SK-N-SH (cell line): ENCODE measurements at regions not wholly inside any gene's neighbourhood (a gene's known extent, or its start where the extent isn't known, plus 50 kb on each side); places are given as distances from the start of the nearest gene placed in this dataset.

Experiments used
- CTCF ChIA-PET: fragments of 300-600, 350-600 bp; formaldehyde crosslinking; extraction: SDS; loops from one replicate; lab custom pipeline; 2021; lab: Yijun Ruan, JAX
- POLR2A ChIA-PET: fragments of 350-600 bp; sonication (Branson Sonifier 250); formaldehyde crosslinking; extraction: SDS; loops from one replicate; lab custom pipeline; 2020; ENCODE audit warnings: antibody characterized with exemption, inconsistent platforms; lab: Yijun Ruan, JAX
- DNase-seq: peaks from one replicate; pipeline ENCODE4 v3.0.0; 2012
- H2AFZ ChIP-seq: fragments of 200-600 bp; sonication (generic); 2 replicates; pipeline ENCODE4 v1.8.1; 2016; ENCODE audit warnings: antibody characterized with exemption, mild to moderate bottlenecking, low read depth
- H3F3A ChIP-seq: fragments of 200-600 bp; sonication (generic); replicated peaks from 2 replicates; pipeline ENCODE3; 2016; ENCODE audit warnings: antibody characterized with exemption, mild to moderate bottlenecking; ENCODE audit not compliant: insufficient read depth
- H3K27ac ChIP-seq, 2 experiments: fragments of 200-500 bp in 1 of 2; fragments of 200-600 bp in 1 of 2; sonication (Bioruptor generic) in 1 of 2; sonication (generic), shearing (Covaris generic) in 1 of 2; 2 replicates each; pipeline versions ENCODE4 v1.5.1 to v1.6.1; 2014 to 2016; ENCODE audit warnings: low read depth in 2 of 2, inconsistent platforms in 1 of 2, low read length in 1 of 2, mild to moderate bottlenecking in 1 of 2, mixed read lengths in 1 of 2
- H3K27me3 ChIP-seq: fragments of 200-600 bp; sonication (generic), shearing (Covaris generic); 2 replicates; pipeline ENCODE4 v1.6.1; 2016; ENCODE audit warnings: mixed run types; ENCODE audit not compliant: insufficient read depth
- H3K36me3 ChIP-seq, 2 experiments: fragments of 200-500 bp in 1 of 2; fragments of 200-600 bp in 1 of 2; sonication (Bioruptor generic) in 1 of 2; sonication (generic) in 1 of 2; replicated peaks in 1 of 2; 2 replicates each; pipeline versions ENCODE3 to v1.5.1; 2014 to 2016; ENCODE audit warnings: low read length in 1 of 2, mild to moderate bottlenecking in 1 of 2; ENCODE audit not compliant: insufficient read depth in 2 of 2, control insufficient read depth in 1 of 2
- H3K4me1 ChIP-seq, 2 experiments: fragments of 200-500 bp in 1 of 2; fragments of 200-600 bp in 1 of 2; sonication (Bioruptor generic) in 1 of 2; sonication (generic), shearing (Covaris generic) in 1 of 2; 2 replicates each; pipeline versions ENCODE4 v1.5.1 to v1.6.1; 2014 to 2016; ENCODE audit warnings: low read depth in 1 of 2, low read length in 1 of 2, mixed run types in 1 of 2; ENCODE audit not compliant: insufficient read depth in 2 of 2, control insufficient read depth in 1 of 2
- H3K4me2 ChIP-seq: fragments of 200-600 bp; sonication (generic), shearing (Covaris generic); 2 replicates; pipeline ENCODE4 v1.6.1; 2017; ENCODE audit warnings: mixed run types
- H3K4me3 ChIP-seq, 2 experiments: fragments of 200-500 bp in 1 of 2; fragments of 200-600 bp in 1 of 2; sonication (Bioruptor generic) in 1 of 2; sonication (generic), shearing (Covaris generic) in 1 of 2; 2 replicates each; pipeline versions ENCODE4 v1.5.1 to v1.8.1; 2014 to 2016; ENCODE audit warnings: low read depth in 2 of 2, inconsistent platforms in 1 of 2, low read length in 1 of 2, mild to moderate bottlenecking in 1 of 2, mixed read lengths in 1 of 2, moderate library complexity in 1 of 2
- H3K79me2 ChIP-seq: fragments of 200-600 bp; sonication (generic); 2 replicates; pipeline ENCODE4 v1.8.1; 2017; ENCODE audit warnings: mild to moderate bottlenecking; ENCODE audit not compliant: insufficient read depth
- H3K9ac ChIP-seq: fragments of 200-600 bp; sonication (generic); 2 replicates; pipeline ENCODE4 v1.6.1; 2017; ENCODE audit warnings: mixed run types
- H3K9me2 ChIP-seq: fragments of 200-600 bp; sonication (generic); 2 replicates; pipeline ENCODE4 v1.6.1; 2017; ENCODE audit warnings: mixed run types
- H3K9me3 ChIP-seq: fragments of 200-600 bp; sonication (generic); 2 replicates; pipeline ENCODE4 v1.6.1; 2017; ENCODE audit warnings: mixed run types, mild to moderate bottlenecking, moderate library complexity
- H4K20me1 ChIP-seq: fragments of 200-600 bp; sonication (generic); 2 replicates; pipeline ENCODE4 v1.6.1; 2017; ENCODE audit warnings: mild to moderate bottlenecking, mixed run types; ENCODE audit not compliant: insufficient read depth
- CHD2 ChIP-seq: fragments of 150-350 bp; IDR thresholded peaks from 2 replicates; pipeline ENCODE4 v1.6.1; 2018; ENCODE audit warnings: low read length; ENCODE audit not compliant: partially characterized antibody
- ELF1 ChIP-seq: IDR thresholded peaks from 2 replicates; pipeline ENCODE4 v1.4.0; 2012
- EP300 ChIP-seq, 2 experiments: IDR thresholded peaks; 2 replicates each; pipeline versions ENCODE4 v1.4.0 to v1.6.1; 2012; ENCODE audit warnings: borderline replicate concordance in 1 of 2, low read depth in 1 of 2, low read length in 1 of 2
- EZH2phosphoT487 ChIP-seq: fragments of 200-600 bp; sonication (generic); IDR thresholded peaks from 2 replicates; pipeline ENCODE4 v1.6.1; 2017; ENCODE audit warnings: low read depth, mixed run types, mild to moderate bottlenecking, antibody characterized with exemption, moderate library complexity, borderline replicate concordance
- FOSL2 ChIP-seq: IDR thresholded peaks from 2 replicates; pipeline ENCODE4 v1.4.0; 2012; ENCODE audit warnings: low read depth, mild to moderate bottlenecking, moderate library complexity, borderline replicate concordance
- FOXJ3 ChIP-seq: sonication (generic); formaldehyde crosslinking; IDR thresholded peaks from 2 replicates; pipeline ENCODE4 v1.5.1; 2020; ENCODE audit warnings: mild to moderate bottlenecking, missing genetic modification reagents
- GABPA ChIP-seq: IDR thresholded peaks from 2 replicates; pipeline ENCODE4 v1.4.0; 2012; ENCODE audit warnings: low read depth, mild to moderate bottlenecking
- GATA2 ChIP-seq: sonication (generic); formaldehyde crosslinking; IDR thresholded peaks from 2 replicates; pipeline ENCODE4 v1.5.0; 2020; ENCODE audit warnings: mild to moderate bottlenecking, missing genetic modification reagents
- MEF2A ChIP-seq: IDR thresholded peaks from 2 replicates; pipeline ENCODE4 v1.4.0; 2012; ENCODE audit warnings: low read depth, borderline replicate concordance
- NRF1 ChIP-seq: IDR thresholded peaks from 2 replicates; pipeline ENCODE4 v1.6.1; 2012; ENCODE audit warnings: low read depth, mild to moderate bottlenecking, low read length
- RCOR1 ChIP-seq: fragments of 150-350 bp; IDR thresholded peaks from 2 replicates; pipeline ENCODE4 v1.6.1; 2017; ENCODE audit warnings: antibody characterized with exemption, low read length
- RFX5 ChIP-seq: IDR thresholded peaks from 2 replicates; pipeline ENCODE4 v1.6.1; 2012; ENCODE audit warnings: mild to moderate bottlenecking, improper control_type of control experiment, low read length
- RXRA ChIP-seq: IDR thresholded peaks from 2 replicates; pipeline ENCODE4 v1.4.0; 2012; ENCODE audit warnings: low read depth, mild to moderate bottlenecking, borderline replicate concordance
- SMC3 ChIP-seq: IDR thresholded peaks from 2 replicates; pipeline ENCODE4 v1.6.1; 2012; ENCODE audit warnings: low read depth, low read length, improper control_type of control experiment
- TAF1 ChIP-seq: IDR thresholded peaks from 2 replicates; pipeline ENCODE4 v1.6.1; 2012; ENCODE audit warnings: low read depth, mild to moderate bottlenecking, low read length, moderate library complexity, borderline replicate concordance
- YY1 ChIP-seq: IDR thresholded peaks from 2 replicates; pipeline ENCODE4 v1.4.0; 2012; ENCODE audit warnings: low read depth, mild to moderate bottlenecking
- WGBS: methylation state at CpG from one replicate; pipeline ENCODE4 v1.1.6; 2017; ENCODE audit warnings: low lambda C conversion rate; 5-methylcytosine and 5-hydroxymethylcytosine counted together
- TF ChIP-seq, protein P1 (sequence below): fragments of 200-600 bp; sonication (generic); IDR thresholded peaks from 2 replicates; pipeline ENCODE4 v1.6.1; 2017; ENCODE audit warnings: antibody characterized with exemption, mild to moderate bottlenecking, moderate library complexity
- TF ChIP-seq, protein P2 (sequence below): IDR thresholded peaks from 2 replicates; pipeline ENCODE4 v1.4.0; 2012; ENCODE audit warnings: low read depth
- TF ChIP-seq, protein P3 (sequence below): fragments of 150-350 bp; IDR thresholded peaks from 2 replicates; pipeline ENCODE4 v1.6.1; 2017; ENCODE audit warnings: antibody characterized with exemption, low read length, low read depth, borderline replicate concordance
- TF ChIP-seq, protein P4 (sequence below): IDR thresholded peaks from 2 replicates; pipeline ENCODE4 v1.4.0; 2012; ENCODE audit warnings: low read depth, borderline replicate concordance

DNA sequence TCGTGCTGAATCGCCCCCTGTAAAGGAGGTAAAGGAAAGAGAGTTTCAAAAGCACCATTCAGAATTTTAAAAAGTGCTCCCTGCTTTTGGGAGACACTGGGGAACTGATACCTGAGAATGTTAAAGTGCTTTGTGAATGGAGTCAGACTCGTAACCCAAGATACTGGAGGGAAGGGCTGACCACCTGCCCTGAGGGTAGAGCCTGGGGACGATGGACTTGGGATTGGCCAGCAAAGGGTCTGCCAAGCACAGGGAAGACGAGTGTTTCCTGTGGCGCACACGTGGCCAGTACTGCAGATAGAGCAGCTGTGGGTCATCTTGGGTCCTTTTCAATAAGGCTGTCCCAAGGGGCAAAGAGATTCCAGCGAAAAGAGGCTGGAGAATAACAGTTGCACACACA lies 1284.1 kb upstream of the AUTS2 start:
- Histone ChIP-seq H3F3A (no peaks in the 10 kb centered on the region), H3K4me2 (no peak overlapping the region), H3K4me3 (no peak overlapping the region), H3K79me2 (no peaks in the 10 kb centered on the region), H3K27me3 (no peaks in the 10 kb centered on the region), H2AFZ (no peak overlapping the region), H3K9me3 (no peaks in the 10 kb centered on the region), H3K4me1 (no peaks in the 10 kb centered on the region)
- DNase-seq, result no peak
- TF ChIP-seq MEF2A (no peak), YY1 (no peak)
- TF ChIP-seq, all 33 proteins: peak for 0
- WGBS, result 27% methylated on average over 8 of the region's 8 CpGs
- Histone ChIP-seq H3K27ac (no peak overlapping the region), H3K9ac (no peak overlapping the region), H3K36me3 (no peaks in the 10 kb centered on the region), H3K9me2 (no peaks in the 10 kb centered on the region), H4K20me1 (no peaks in the 10 kb centered on the region)
- ChIA-PET CTCF (interaction anchor here (0.6 to 0.7 kb wide), 2 partner anchors 27 to 935 kb away, joined by 3 read pairs; no protein-coding TSS in a partner anchor), POLR2A (no interaction called here)

DNA sequence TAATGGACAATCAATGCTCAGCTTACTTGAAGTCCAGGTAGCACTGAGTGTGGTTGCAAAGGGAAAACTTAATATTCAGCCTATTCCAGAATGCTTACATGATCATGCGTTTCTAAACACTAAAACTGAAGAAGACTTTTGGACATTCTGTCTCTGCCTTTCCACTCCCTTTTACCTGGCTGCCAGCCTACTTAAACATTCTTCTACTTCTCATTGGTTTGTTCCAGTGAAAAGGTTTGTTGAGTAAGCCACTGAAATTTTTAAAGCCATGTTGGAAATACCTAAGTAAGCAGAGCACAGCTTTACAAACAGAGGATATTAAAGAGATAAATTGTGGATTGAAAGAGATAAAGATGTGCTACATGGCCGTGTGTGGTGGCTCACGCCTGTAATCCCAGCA lies 1280.8 kb upstream of the AUTS2 start:
- H3F3A ChIP-seq, result no peaks in the 10 kb centered on the region
- CTCF ChIA-PET, result interaction anchor here (1.1 to 1.4 kb wide), 2 partner anchors 692 to 1507 kb away, joined by 3 to 4 read pairs; no protein-coding TSS in a partner anchor

More for the DNA sequence above, 1280.8 kb upstream of the AUTS2 start:
- Histone ChIP-seq H2AFZ (no peak overlapping the region), H3K9me3 (no peaks in the 10 kb centered on the region), H3K9me2 (no peaks in the 10 kb centered on the region), H4K20me1 (no peaks in the 10 kb centered on the region)
- POLR2A ChIA-PET, result no interaction called here
- 51% methylated on average over 3 of the region's 3 CpGs for WGBS
- no peak for TF ChIP-seq MEF2A
- TF ChIP-seq, protein P1, sequence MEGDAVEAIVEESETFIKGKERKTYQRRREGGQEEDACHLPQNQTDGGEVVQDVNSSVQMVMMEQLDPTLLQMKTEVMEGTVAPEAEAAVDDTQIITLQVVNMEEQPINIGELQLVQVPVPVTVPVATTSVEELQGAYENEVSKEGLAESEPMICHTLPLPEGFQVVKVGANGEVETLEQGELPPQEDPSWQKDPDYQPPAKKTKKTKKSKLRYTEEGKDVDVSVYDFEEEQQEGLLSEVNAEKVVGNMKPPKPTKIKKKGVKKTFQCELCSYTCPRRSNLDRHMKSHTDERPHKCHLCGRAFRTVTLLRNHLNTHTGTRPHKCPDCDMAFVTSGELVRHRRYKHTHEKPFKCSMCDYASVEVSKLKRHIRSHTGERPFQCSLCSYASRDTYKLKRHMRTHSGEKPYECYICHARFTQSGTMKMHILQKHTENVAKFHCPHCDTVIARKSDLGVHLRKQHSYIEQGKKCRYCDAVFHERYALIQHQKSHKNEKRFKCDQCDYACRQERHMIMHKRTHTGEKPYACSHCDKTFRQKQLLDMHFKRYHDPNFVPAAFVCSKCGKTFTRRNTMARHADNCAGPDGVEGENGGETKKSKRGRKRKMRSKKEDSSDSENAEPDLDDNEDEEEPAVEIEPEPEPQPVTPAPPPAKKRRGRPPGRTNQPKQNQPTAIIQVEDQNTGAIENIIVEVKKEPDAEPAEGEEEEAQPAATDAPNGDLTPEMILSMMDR, result no peak
- TF ChIP-seq GATA2 (CRISPR knock-in tag), result no peak
- no peak for TF ChIP-seq SMC3
- no peak for TF ChIP-seq GABPA
- TF ChIP-seq EZH2phosphoT487, result no peak
- no peak for TF ChIP-seq RXRA
- TF ChIP-seq RFX5, result no peak
- TF ChIP-seq, protein P2, sequence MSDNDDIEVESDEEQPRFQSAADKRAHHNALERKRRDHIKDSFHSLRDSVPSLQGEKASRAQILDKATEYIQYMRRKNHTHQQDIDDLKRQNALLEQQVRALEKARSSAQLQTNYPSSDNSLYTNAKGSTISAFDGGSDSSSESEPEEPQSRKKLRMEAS, result no peak
- no peak for TF ChIP-seq CHD2
- TF ChIP-seq TAF1, result no peak
- TF ChIP-seq NRF1, result no peak
- TF ChIP-seq, protein P3, sequence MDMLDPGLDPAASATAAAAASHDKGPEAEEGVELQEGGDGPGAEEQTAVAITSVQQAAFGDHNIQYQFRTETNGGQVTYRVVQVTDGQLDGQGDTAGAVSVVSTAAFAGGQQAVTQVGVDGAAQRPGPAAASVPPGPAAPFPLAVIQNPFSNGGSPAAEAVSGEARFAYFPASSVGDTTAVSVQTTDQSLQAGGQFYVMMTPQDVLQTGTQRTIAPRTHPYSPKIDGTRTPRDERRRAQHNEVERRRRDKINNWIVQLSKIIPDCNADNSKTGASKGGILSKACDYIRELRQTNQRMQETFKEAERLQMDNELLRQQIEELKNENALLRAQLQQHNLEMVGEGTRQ, result no peak
- no peak for TF ChIP-seq RCOR1
- TF ChIP-seq EP300 (IDR thresholded peaks at IDR 0.05; ENCODE audit: borderline replicate concordance in 1 of 2, low read depth in 1 of 2, low read length in 1 of 2), result no peak
- no peak for TF ChIP-seq ELF1
- no peak for TF ChIP-seq FOSL2
- no peak for TF ChIP-seq FOXJ3 (CRISPR knock-in tag)
- TF ChIP-seq YY1, result no peak
- TF ChIP-seq, protein P4, sequence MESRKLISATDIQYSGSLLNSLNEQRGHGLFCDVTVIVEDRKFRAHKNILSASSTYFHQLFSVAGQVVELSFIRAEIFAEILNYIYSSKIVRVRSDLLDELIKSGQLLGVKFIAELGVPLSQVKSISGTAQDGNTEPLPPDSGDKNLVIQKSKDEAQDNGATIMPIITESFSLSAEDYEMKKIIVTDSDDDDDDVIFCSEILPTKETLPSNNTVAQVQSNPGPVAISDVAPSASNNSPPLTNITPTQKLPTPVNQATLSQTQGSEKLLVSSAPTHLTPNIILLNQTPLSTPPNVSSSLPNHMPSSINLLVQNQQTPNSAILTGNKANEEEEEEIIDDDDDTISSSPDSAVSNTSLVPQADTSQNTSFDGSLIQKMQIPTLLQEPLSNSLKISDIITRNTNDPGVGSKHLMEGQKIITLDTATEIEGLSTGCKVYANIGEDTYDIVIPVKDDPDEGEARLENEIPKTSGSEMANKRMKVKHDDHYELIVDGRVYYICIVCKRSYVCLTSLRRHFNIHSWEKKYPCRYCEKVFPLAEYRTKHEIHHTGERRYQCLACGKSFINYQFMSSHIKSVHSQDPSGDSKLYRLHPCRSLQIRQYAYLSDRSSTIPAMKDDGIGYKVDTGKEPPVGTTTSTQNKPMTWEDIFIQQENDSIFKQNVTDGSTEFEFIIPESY, result no peak
- TF ChIP-seq, all 33 proteins: peak for 0
- Histone ChIP-seq H3K36me3 (no peaks in the 10 kb centered on the region), H3K79me2 (no peaks in the 10 kb centered on the region), H3K9ac (no peak overlapping the region), H3K4me2 (no peak overlapping the region), H3K4me3 (no peak overlapping the region), H3K4me1 (peaks cover 0 to 15% of the 10 kb centered on the region in 2 experiments; a peak in 2 of 4 replicates), H3K27me3 (no peaks in the 10 kb centered on the region), H3K27ac (no peak overlapping the region)
- DNase-seq, result no peak
